ENCODE measurements at regions not wholly inside any gene's neighbourhood (a gene's known extent, or its start where the extent isn't known, plus 50 kb on each side); places are given as distances from the start of the nearest gene placed in this dataset.

- H3K9me2 ChIP-seq (replicated peaks; ENCODE audit: low read depth, low read length): no peaks in the 10 kb centered on the region
- no peak overlapping the region for H3K4me3 ChIP-seq (ENCODE audit: low read length, poor library complexity, severe bottlenecking)
- no peak overlapping the region for H3K9ac ChIP-seq (ENCODE audit: low read depth, low read length, poor library complexity, severe bottlenecking)
- no peaks in the 10 kb centered on the region for H3K36me3 ChIP-seq (ENCODE audit: insufficient read depth, low read length)
- no peak overlapping the region for H3K4me2 ChIP-seq (ENCODE audit: low read depth, low read length, poor library complexity, severe bottlenecking)
- no peaks in the 10 kb centered on the region for H3K27me3 ChIP-seq (ENCODE audit: insufficient read depth, low read length, poor library complexity, severe bottlenecking)
- peaks cover 23% of the 10 kb centered on the region; the same call in 1 of the 2 replicates for H3K9me3 ChIP-seq (ENCODE audit: insufficient read depth, low read depth, low read length)
- H3K4me1 ChIP-seq (ENCODE audit: insufficient read depth, low read length, poor library complexity, severe bottlenecking): no peaks in the 10 kb centered on the region
- no peaks in the 10 kb centered on the region for H3K79me2 ChIP-seq (ENCODE audit: insufficient read depth, low read length)
- H2AFZ ChIP-seq (ENCODE audit: low read length): no peak overlapping the region
- no peak for TF ChIP-seq EZH2phosphoT487 (IDR thresholded peaks at IDR 0.05; ENCODE audit: borderline replicate concordance)
- TF ChIP-seq CTCF (conservative IDR thresholded peaks at IDR 0.05; ENCODE audit: low read length): no peak
- no peaks in the 10 kb centered on the region for H4K20me1 ChIP-seq (ENCODE audit: insufficient read depth, low read length, poor library complexity, severe bottlenecking)
- H3F3A ChIP-seq (ENCODE audit: low read depth): no peaks in the 10 kb centered on the region
These were observed 1506.8 kb downstream of the BRD1 start for GRCh38 chr22:48320683-48321451.

GRCh38 chr22:48320048-48320682, 1507.5 kb downstream of the BRD1 start:
- peaks cover 23% of the 10 kb centered on the region; the same call in 1 of the 2 replicates for H3K9me3 ChIP-seq (ENCODE audit: insufficient read depth, low read depth, low read length)
- no peaks in the 10 kb centered on the region for H3K4me1 ChIP-seq (ENCODE audit: insufficient read depth, low read length, poor library complexity, severe bottlenecking)
- no peak overlapping the region for H3K4me3 ChIP-seq (ENCODE audit: low read length, poor library complexity, severe bottlenecking)
- no peaks in the 10 kb centered on the region for H3F3A ChIP-seq (ENCODE audit: low read depth)
- no peak overlapping the region for H2AFZ ChIP-seq (ENCODE audit: low read length)
- H3K4me2 ChIP-seq (ENCODE audit: low read depth, low read length, poor library complexity, severe bottlenecking): no peak overlapping the region
- H3K9me2 ChIP-seq (replicated peaks; ENCODE audit: low read depth, low read length): no peaks in the 10 kb centered on the region
- H3K27me3 ChIP-seq (ENCODE audit: insufficient read depth, low read length, poor library complexity, severe bottlenecking): no peaks in the 10 kb centered on the region
- no peaks in the 10 kb centered on the region for H3K79me2 ChIP-seq (ENCODE audit: insufficient read depth, low read length)
- no peak overlapping the region for H3K9ac ChIP-seq (ENCODE audit: low read depth, low read length, poor library complexity, severe bottlenecking)
- TF ChIP-seq EZH2phosphoT487 (IDR thresholded peaks at IDR 0.05; ENCODE audit: borderline replicate concordance) (no peak), CTCF (conservative IDR thresholded peaks at IDR 0.05; ENCODE audit: low read length) (no peak)
- no peaks in the 10 kb centered on the region for H4K20me1 ChIP-seq (ENCODE audit: insufficient read depth, low read length, poor library complexity, severe bottlenecking)
- H3K36me3 ChIP-seq (ENCODE audit: insufficient read depth, low read length): no peaks in the 10 kb centered on the region

GRCh38 chr22:48319321-48320047, 1508.2 kb downstream of the BRD1 start:
- no peaks in the 10 kb centered on the region for H3K36me3 ChIP-seq (ENCODE audit: insufficient read depth, low read length)
- no peaks in the 10 kb centered on the region for H3K4me1 ChIP-seq (ENCODE audit: insufficient read depth, low read length, poor library complexity, severe bottlenecking)
- TF ChIP-seq EZH2phosphoT487 (IDR thresholded peaks at IDR 0.05; ENCODE audit: borderline replicate concordance) (no peak), CTCF (conservative IDR thresholded peaks at IDR 0.05; ENCODE audit: low read length) (no peak)

More at GRCh38 chr22:48319321-48320047, 1508.2 kb downstream of the BRD1 start:
- Histone ChIP-seq H3K9me2 (replicated peaks; ENCODE audit: low read depth, low read length) (no peaks in the 10 kb centered on the region), H3K27me3 (ENCODE audit: insufficient read depth, low read length, poor library complexity, severe bottlenecking) (no peaks in the 10 kb centered on the region), H2AFZ (ENCODE audit: low read length) (no peak overlapping the region), H4K20me1 (ENCODE audit: insufficient read depth, low read length, poor library complexity, severe bottlenecking) (no peaks in the 10 kb centered on the region), H3K9me3 (ENCODE audit: insufficient read depth, low read depth, low read length) (peaks cover 29% of the 10 kb centered on the region; the same call in 1 of the 2 replicates), H3K4me2 (ENCODE audit: low read depth, low read length, poor library complexity, severe bottlenecking) (no peak overlapping the region), H3K79me2 (ENCODE audit: insufficient read depth, low read length) (no peaks in the 10 kb centered on the region), H3K9ac (ENCODE audit: low read depth, low read length, poor library complexity, severe bottlenecking) (no peak overlapping the region), H3K4me3 (ENCODE audit: low read length, poor library complexity, severe bottlenecking) (no peak overlapping the region), H3F3A (ENCODE audit: low read depth) (no peaks in the 10 kb centered on the region)
